Activated CD4-positive, alpha-beta memory T cell treated with anti-CD3 and anti-CD28 coated beads for 36 hours (primary cell): ENCODE measurements at regions not wholly inside any gene's neighbourhood (a gene's known extent, or its start where the extent isn't known, plus 50 kb on each side); places are given as distances from the start of the nearest gene placed in this dataset.
A peak's percentile ranks its signal among the peaks of the same experiment; 100 is the strongest.

Experiments used
- CTCF ChIA-PET: fragments of 350-600 bp; sonication (Branson Sonifier 250); formaldehyde crosslinking; loops from one replicate; lab custom pipeline; 2021; ENCODE audit warnings: antibody characterized with exemption, inconsistent platforms; lab: Charles Lee
- POLR2A ChIA-PET: fragments of 350-600 bp; sonication (Branson Sonifier 250); formaldehyde crosslinking; loops from one replicate; lab custom pipeline; 2021; ENCODE audit warnings: antibody characterized with exemption; lab: Charles Lee
- DNase-seq: peaks from one replicate; pipeline ENCODE4 v3.0.0-alpha.2; 2020
- H3K27ac Mint-ChIP-seq: one replicate; pipeline ENCODE4 v1.8.0; 2021; ENCODE audit warnings: mixed read lengths
- H3K27me3 Mint-ChIP-seq: one replicate; pipeline ENCODE4 v1.8.0; 2021; ENCODE audit warnings: mixed read lengths
- H3K36me3 Mint-ChIP-seq: one replicate; pipeline ENCODE4 v1.8.0; 2021; ENCODE audit warnings: mixed read lengths
- H3K4me1 Mint-ChIP-seq: one replicate; pipeline ENCODE4 v1.8.0; 2021; ENCODE audit warnings: low read depth, mixed read lengths
- H3K4me3 Mint-ChIP-seq: one replicate; pipeline ENCODE4 v1.8.0; 2021; ENCODE audit warnings: mild to moderate bottlenecking, mixed read lengths
- H3K9me3 Mint-ChIP-seq: one replicate; pipeline ENCODE4 v1.8.0; 2021; ENCODE audit warnings: mixed read lengths
- intact Hi-C: fragments of 100-400 bp; cut with micrococcal nuclease; formaldehyde crosslinking; loops from one replicate; pipeline ENCODE4 v1.15.1; 2023

GRCh38 chrX:131789664-131790063, 233.4 kb upstream of the STK26 start:
- POLR2A ChIA-PET = no interaction called here
- no peak overlapping the region for H3K27ac Mint-ChIP-seq
- no peak for DNase-seq
- no peak overlapping the region for H3K4me3 Mint-ChIP-seq
- H3K27me3 Mint-ChIP-seq = no peaks in the 10 kb centered on the region
- no peaks in the 10 kb centered on the region for H3K4me1 Mint-ChIP-seq
- peaks cover 20% of the 10 kb centered on the region for H3K36me3 Mint-ChIP-seq
- H3K9me3 Mint-ChIP-seq = no peaks in the 10 kb centered on the region
- intact Hi-C loops = no loop called here
- CTCF ChIA-PET = no interaction called here

DNA sequence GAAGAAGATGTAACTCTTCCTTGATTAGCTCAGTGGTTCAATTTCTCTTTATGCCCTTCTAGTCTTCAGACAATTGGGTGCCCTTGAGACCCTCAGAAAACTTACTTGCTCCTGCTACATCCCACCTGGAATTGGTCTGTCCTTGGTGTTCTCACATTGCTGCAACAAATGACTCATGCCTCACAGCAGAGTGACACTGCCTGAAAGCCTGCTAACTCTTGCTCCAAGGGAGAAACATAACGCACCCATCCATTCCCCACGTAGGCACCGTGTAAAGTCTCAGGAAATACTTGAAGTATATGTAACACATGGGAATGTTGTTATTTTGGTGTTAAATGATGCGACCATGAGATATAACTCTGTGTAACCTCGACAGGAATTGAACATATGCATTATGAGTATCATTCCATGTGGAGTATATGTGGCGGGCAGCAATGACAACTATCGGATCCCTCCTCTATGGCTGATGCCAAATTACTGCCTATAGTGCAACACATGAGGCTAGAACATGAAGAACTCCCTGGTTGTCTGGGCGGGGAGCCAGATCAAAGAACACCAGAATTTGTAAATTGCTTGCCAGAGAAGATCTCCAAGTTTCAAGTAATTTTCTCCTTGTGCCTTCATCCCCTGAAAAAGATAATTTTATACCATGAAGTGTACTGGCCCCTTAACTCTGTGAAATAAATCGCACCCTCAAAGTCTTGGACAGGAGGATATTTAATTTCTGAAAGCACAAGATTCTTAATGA, 231.3 kb upstream of the STK26 start:
- Mint-ChIP-seq H3K4me1 (no peaks in the 10 kb centered on the region), H3K4me3 (no peak overlapping the region), H3K27ac (no peak overlapping the region), H3K9me3 (no peaks in the 10 kb centered on the region), H3K27me3 (no peaks in the 10 kb centered on the region), H3K36me3 (peaks cover 20% of the 10 kb centered on the region)
- intact Hi-C loops = no loop called here
- ChIA-PET CTCF (no interaction called here), POLR2A (no interaction called here)
- DNase-seq = no peak

GRCh38 chrX:131792356-131792749, 230.7 kb upstream of the STK26 start:
- intact Hi-C loops = no loop called here
- CTCF ChIA-PET = no interaction called here
- Mint-ChIP-seq H3K9me3 (no peaks in the 10 kb centered on the region), H3K27me3 (no peaks in the 10 kb centered on the region), H3K4me1 (no peaks in the 10 kb centered on the region), H3K27ac (no peak overlapping the region), H3K36me3 (peaks cover 20% of the 10 kb centered on the region), H3K4me3 (no peak overlapping the region)
- POLR2A ChIA-PET = no interaction called here
- DNase-seq = no peak

- ChIA-PET POLR2A (no interaction called here), CTCF (no interaction called here)
- Mint-ChIP-seq H3K27me3 (no peaks in the 10 kb centered on the region), H3K36me3 (peaks cover 20% of the 10 kb centered on the region), H3K4me3 (no peak overlapping the region), H3K27ac (no peak overlapping the region), H3K9me3 (no peaks in the 10 kb centered on the region), H3K4me1 (no peaks in the 10 kb centered on the region)
- no peak for DNase-seq
- intact Hi-C loops = no loop called here
Measured at GRCh38 chrX:131792789-131793462, 230.2 kb upstream of the STK26 start.

DNA sequence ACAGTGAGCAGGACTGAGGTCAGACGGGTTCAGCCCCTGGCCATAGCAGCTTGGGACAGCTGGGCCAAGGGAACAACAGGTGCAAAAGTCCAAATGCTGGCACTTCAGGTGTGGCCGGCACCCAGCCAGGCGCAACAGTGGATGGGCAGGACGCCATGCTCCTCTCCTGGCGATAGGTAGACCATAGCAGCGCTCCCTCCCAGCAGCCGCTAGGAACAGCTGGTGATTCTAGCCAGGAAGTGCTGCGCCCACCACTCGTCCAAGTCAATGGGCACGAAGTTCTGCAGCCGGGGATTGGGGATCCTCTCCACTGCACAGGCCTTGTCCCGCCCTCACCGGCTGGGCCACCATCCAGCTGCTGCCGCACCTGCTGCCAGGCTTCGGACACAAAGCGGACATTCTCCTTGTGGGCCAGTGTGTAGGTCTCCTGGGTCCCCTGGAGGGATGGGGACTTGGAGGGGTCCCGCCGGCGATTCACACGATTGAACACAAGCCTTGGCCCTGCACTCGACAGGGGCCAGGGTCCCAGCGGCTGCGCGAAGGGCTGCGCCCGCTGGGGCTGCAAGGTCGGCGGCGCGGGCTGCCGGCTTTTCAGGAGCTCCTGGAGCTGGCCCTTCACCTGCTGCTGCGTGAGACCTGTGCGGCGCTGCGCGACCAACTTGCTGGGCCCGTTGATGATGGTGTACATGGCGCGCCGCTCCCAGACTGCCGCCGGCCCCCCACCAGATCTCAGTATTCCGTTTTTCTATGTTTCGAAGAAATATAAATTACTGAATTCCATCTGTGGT, 227.5 kb upstream of the STK26 start:
- intact Hi-C loops = no loop called here
- Mint-ChIP-seq H3K9me3 (no peaks in the 10 kb centered on the region), H3K27ac (no peak overlapping the region), H3K4me3 (no peak overlapping the region), H3K4me1 (no peaks in the 10 kb centered on the region), H3K36me3 (peaks cover 20% of the 10 kb centered on the region), H3K27me3 (no peaks in the 10 kb centered on the region)
- CTCF ChIA-PET = no interaction called here
- POLR2A ChIA-PET = no interaction called here
- no peak for DNase-seq

GRCh38 chrX:131801066-131801465, 222.0 kb upstream of the STK26 start:
- Mint-ChIP-seq H3K27ac (no peak overlapping the region), H3K4me1 (no peaks in the 10 kb centered on the region), H3K27me3 (no peaks in the 10 kb centered on the region), H3K4me3 (no peak overlapping the region), H3K9me3 (no peaks in the 10 kb centered on the region), H3K36me3 (no peaks in the 10 kb centered on the region)
- intact Hi-C loops = no loop called here
- no peak for DNase-seq
- CTCF ChIA-PET = interaction anchor here (1.1 to 1.5 kb wide), 2 partner anchors 13 to 1534 kb away, joined by 3 to 4 read pairs; no protein-coding TSS in a partner anchor
- POLR2A ChIA-PET = no interaction called here

GRCh38 chrX:131801911-131802310, 221.2 kb upstream of the STK26 start:
- intact Hi-C loops = no loop called here
- no peak for DNase-seq
- ChIA-PET CTCF (interaction anchor here (0.8 to 1.5 kb wide), 3 partner anchors 13 to 1533 kb away, joined by 3 to 4 read pairs (median 3); no protein-coding TSS in a partner anchor), POLR2A (no interaction called here)
- no peak overlapping the region for H3K27ac Mint-ChIP-seq
- H3K9me3 Mint-ChIP-seq = no peaks in the 10 kb centered on the region
- H3K36me3 Mint-ChIP-seq = no peaks in the 10 kb centered on the region
- H3K4me3 Mint-ChIP-seq = no peak overlapping the region
- H3K4me1 Mint-ChIP-seq = no peaks in the 10 kb centered on the region
- H3K27me3 Mint-ChIP-seq = no peaks in the 10 kb centered on the region

- Mint-ChIP-seq H3K27ac (no peak overlapping the region), H3K4me1 (no peaks in the 10 kb centered on the region), H3K9me3 (no peaks in the 10 kb centered on the region), H3K4me3 (no peak overlapping the region), H3K36me3 (no peaks in the 10 kb centered on the region), H3K27me3 (no peaks in the 10 kb centered on the region)
- DNase-seq = peak; percentile 34
- POLR2A ChIA-PET = no interaction called here
- intact Hi-C loops = no loop called here
- CTCF ChIA-PET = interaction anchor here (0.8 kb wide), 1 partner anchor 17 kb away, joined by 3 read pairs; no protein-coding TSS in a partner anchor
Measured at GRCh38 chrX:131802836-131803626, 220.1 kb upstream of the STK26 start.

DNA sequence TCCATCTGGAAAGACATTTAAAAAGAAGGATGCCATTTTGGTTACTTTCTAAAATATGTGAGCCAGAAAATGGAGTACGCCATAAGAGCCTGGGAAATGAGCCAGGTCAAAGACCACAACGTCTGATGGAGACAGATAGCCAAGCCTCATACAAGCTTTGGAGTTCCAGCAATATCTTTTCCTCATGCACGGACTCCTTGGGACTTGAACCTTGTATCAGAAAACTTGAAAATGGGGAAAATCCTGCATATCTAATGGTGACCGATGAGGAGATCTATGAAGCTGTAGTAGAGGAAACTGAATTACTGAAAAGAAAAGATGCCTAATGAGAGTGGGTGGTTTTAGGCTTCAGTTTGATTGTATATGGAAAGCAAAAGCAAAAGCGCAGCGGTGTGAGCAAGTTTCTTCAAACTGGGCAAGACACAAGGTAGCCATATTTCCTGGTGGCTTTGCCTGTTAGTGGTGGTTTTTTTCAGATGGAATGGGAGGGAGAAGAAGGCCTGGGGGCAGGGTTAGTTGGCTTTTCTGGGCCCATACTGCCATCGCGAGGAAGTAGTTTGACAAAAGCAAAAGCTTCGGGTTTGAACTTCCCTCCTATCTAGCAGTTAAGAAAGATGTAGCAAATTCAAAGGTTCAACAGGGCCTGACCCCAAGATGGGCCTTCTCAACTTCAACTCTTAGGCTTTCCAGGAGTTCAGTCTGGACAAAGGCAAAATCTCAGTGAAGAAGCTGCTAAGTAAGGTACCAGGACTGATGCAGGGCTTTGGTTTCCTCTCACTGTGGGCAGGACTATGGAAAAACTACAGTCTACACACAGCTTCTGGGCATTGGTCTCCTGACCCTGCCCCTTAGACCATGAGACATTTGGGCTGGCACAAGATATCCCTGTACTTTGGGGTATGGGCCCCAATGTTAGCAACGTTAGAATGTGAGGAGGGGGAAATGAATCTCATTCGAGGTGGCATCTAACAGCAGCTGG, 210.0 kb upstream of the STK26 start:
- Mint-ChIP-seq H3K27ac (peak overlapping the region; percentile 91), H3K4me1 (peaks cover 30% of the 10 kb centered on the region), H3K36me3 (peaks cover 7% of the 10 kb centered on the region), H3K27me3 (no peaks in the 10 kb centered on the region), H3K9me3 (no peaks in the 10 kb centered on the region), H3K4me3 (peak overlapping the region; percentile 72)
- ChIA-PET POLR2A (no interaction called here), CTCF (interaction anchor here (0.6 to 1.8 kb wide), 4 partner anchors 14 to 963 kb away, joined by 3 to 14 read pairs (median 4); no protein-coding TSS in a partner anchor)
- peak; percentile 79 for DNase-seq
- intact Hi-C loops = loop anchor here (5.0 to 10.0 kb wide), 4 partner anchors 836 to 1726 kb away; no protein-coding TSS in a partner anchor

GRCh38 chrX:131816551-131817136, 206.5 kb upstream of the STK26 start:
- POLR2A ChIA-PET = no interaction called here
- peaks cover 7% of the 10 kb centered on the region for H3K36me3 Mint-ChIP-seq

More at GRCh38 chrX:131816551-131817136, 206.5 kb upstream of the STK26 start:
- Mint-ChIP-seq H3K4me1 (peaks cover 37% of the 10 kb centered on the region), H3K27ac (peak overlapping the region; percentile 79), H3K9me3 (no peaks in the 10 kb centered on the region), H3K4me3 (peak overlapping the region; percentile 52), H3K27me3 (no peaks in the 10 kb centered on the region)
- CTCF ChIA-PET = interaction anchor here (1.0 to 1.7 kb wide), 4 partner anchors 9 to 672 kb away, joined by 3 to 7 read pairs (median 4); no protein-coding TSS in a partner anchor
- intact Hi-C loops = loop anchor here (1.0 to 10.0 kb wide), 5 partner anchors 12 to 1472 kb away; no protein-coding TSS in a partner anchor
- DNase-seq = peak; percentile 71
